Astrocyte of the hippocampus (primary cell): ENCODE measurements at regions not wholly inside any gene's neighbourhood (a gene's known extent, or its start where the extent isn't known, plus 50 kb on each side); places are given as distances from the start of the nearest gene placed in this dataset.
"Not testable (repeated sequence)": the region's sequence is repeated elsewhere in the genome, so short reads cannot be mapped to it uniquely, and the experiment has no call there.

Source experiments
- DNase-seq: peaks from one replicate; pipeline ENCODE4 v3.0.0; 2011; ENCODE audit warnings: low read depth, low spot score

- DNase-seq = not testable (repeated sequence)
Measured at GRCh38 chr9:65223986-65224385, 61.0 kb downstream of the FOXD4L5 start.

GRCh38 chr9:65208834-65209233, 76.2 kb downstream of the FOXD4L5 start:
- not testable (repeated sequence) for DNase-seq

- DNase-seq = not testable (repeated sequence)
Measured at GRCh38 chr9:65207273-65207672, 77.7 kb downstream of the FOXD4L5 start.

GRCh38 chr9:65205853-65206252, 79.2 kb downstream of the FOXD4L5 start:
- not testable (repeated sequence) for DNase-seq

GRCh38 chr9:65195781-65196180, 89.2 kb downstream of the FOXD4L5 start:
- not testable (repeated sequence) for DNase-seq

- peak; percentile 21 for DNase-seq
Measured at GRCh38 chr9:65155937-65156336, 129.1 kb downstream of the FOXD4L5 start.
